GM12875 (cell line): ENCODE measurements at regions not wholly inside any gene's neighbourhood (a gene's known extent, or its start where the extent isn't known, plus 50 kb on each side); places are given as distances from the start of the nearest gene placed in this dataset.

Experiments
- H3K4me3 ChIP-seq: one replicate; pipeline ENCODE4 v1.5.1; 2011; ENCODE audit warnings: low read depth, low read length, control low read depth
- CTCF ChIP-seq: IDR thresholded peaks from 2 replicates; pipeline ENCODE4 v1.5.1; 2011; ENCODE audit warnings: low read depth, mild to moderate bottlenecking, control low read depth, inconsistent platforms, low read length, moderate library complexity, borderline replicate concordance; ENCODE audit not compliant: insufficient read depth

- no peak for TF ChIP-seq CTCF
- no peak overlapping the region for H3K4me3 ChIP-seq
These were observed 254.2 kb downstream of the DHX15 start for GRCh38 chr4:24330172-24330571.

GRCh38 chr4:24328711-24329110 is 255.6 kb downstream of the DHX15 start:
- H3K4me3 ChIP-seq: no peak overlapping the region
- TF ChIP-seq CTCF: no peak

GRCh38 chr4:24328310-24328709 is 256.0 kb downstream of the DHX15 start:
- no peak overlapping the region for H3K4me3 ChIP-seq
- no peak for TF ChIP-seq CTCF

GRCh38 chr4:24322995-24323394 is 261.4 kb downstream of the DHX15 start:
- no peak for TF ChIP-seq CTCF
- no peak overlapping the region for H3K4me3 ChIP-seq

GRCh38 chr4:24322511-24322910 is 261.8 kb downstream of the DHX15 start:
- H3K4me3 ChIP-seq: no peak overlapping the region
- no peak for TF ChIP-seq CTCF

- no peak for TF ChIP-seq CTCF
- H3K4me3 ChIP-seq: no peak overlapping the region
These were observed 262.7 kb downstream of the DHX15 start for GRCh38 chr4:24321616-24322015.

GRCh38 chr4:24321131-24321530 is 263.2 kb downstream of the DHX15 start:
- H3K4me3 ChIP-seq: no peak overlapping the region
- TF ChIP-seq CTCF: no peak
